Heart right ventricle (tissue), 16 donors: ENCODE measurements at regions not wholly inside any gene's neighbourhood (a gene's known extent, or its start where the extent isn't known, plus 50 kb on each side); places are given as distances from the start of the nearest gene placed in this dataset.
"Not testable (repeated sequence)": the region's sequence is repeated elsewhere in the genome, so short reads cannot be mapped to it uniquely, and the experiment has no call there.

Experiments
- ATAC-seq, 8 donors: fragments of 200-7000 bp; cut with Tn5 transposase; one replicate each; pipeline ENCODE4 v1.9.1; 2020; ENCODE audit warnings: mild to moderate bottlenecking in 8 of 8, moderate library complexity in 8 of 8, moderate number of reproducible peaks in 1 of 8
- DNase-seq, 2 donors: peaks; one replicate each; pipeline ENCODE4 v3.0.0-alpha.2; 2020
- H3K27ac ChIP-seq, 10 donors: fragments of 200-600 bp; sonication (generic) in 2 of 10; one replicate each; pipeline versions ENCODE4 v1.5.0 to v1.8.0; 2020 to 2022; ENCODE audit warnings: mild to moderate bottlenecking in 3 of 10
- H3K27me3 ChIP-seq, 7 donors: fragments of 200-600 bp; one replicate each; pipeline ENCODE4 v1.8.0; 2021 to 2022; ENCODE audit warnings: mild to moderate bottlenecking in 2 of 7
- H3K36me3 ChIP-seq, 9 donors: fragments of 200-600 bp; sonication (generic) in 1 of 9; one replicate each; pipeline versions ENCODE4 v1.5.0 to v1.8.0; 2020 to 2022; ENCODE audit warnings: mild to moderate bottlenecking in 2 of 9
- H3K4me1 ChIP-seq, 9 donors: fragments of 200-600 bp; sonication (generic) in 1 of 9; one replicate each; pipeline versions ENCODE4 v1.5.0 to v1.8.0; 2020 to 2022; ENCODE audit warnings: mild to moderate bottlenecking in 4 of 9
- H3K4me3 ChIP-seq, 10 donors: fragments of 200-600 bp; sonication (generic) in 2 of 10; one replicate each; pipeline versions ENCODE4 v1.5.0 to v1.8.0; 2020 to 2022; ENCODE audit warnings: mild to moderate bottlenecking in 7 of 10, moderate library complexity in 2 of 10
- H3K9me3 ChIP-seq, 11 donors: fragments of 200-600 bp in 10 of 11; sonication (generic) in 2 of 11; one replicate each; pipeline versions ENCODE4 v1.5.0 to v1.8.0; 2013 to 2022; ENCODE audit warnings: mild to moderate bottlenecking in 2 of 11, control low read depth in 1 of 11, moderate library complexity in 1 of 11
- WGBS, 2 donors: extraction: QIAGEN DNeasy Blood & Tissue Kit; methylation state at CpG; one replicate each; pipeline ENCODE4 v1.1.7; 2013; ENCODE audit warnings: inconsistent platforms in 1 of 2; 5-methylcytosine and 5-hydroxymethylcytosine counted together
- intact Hi-C, 10 donors: fragments of 100-400 bp; cut with DNase I; formaldehyde crosslinking; loops; one replicate each; pipeline versions ENCODE4 v1.11.1 to v1.14.2; 2022
- TF ChIP-seq, protein P1 (sequence below), 9 donors: fragments of 200-600 bp; sonication (generic) in 2 of 9; IDR thresholded peaks; one replicate each; pipeline versions ENCODE4 v1.5.0 to v1.8.0; 2021 to 2022; ENCODE audit warnings: antibody characterized with exemption in 9 of 9, mild to moderate bottlenecking in 5 of 9, moderate library complexity in 1 of 9
- donor health status: Arrhythmogenic right ventricular cardiomyopathy.
- donor health status: ischemic (EF 13 %, LVEDD 7.1; RV severe dilation, severe dysfunction).
- donor health status: healthy with polysubstance abuse.
- donor health status: DM: no; HTN: yes; CAD: no.
- donor health status: DM: no; HTN: no; CAD: no.
- donor health status: ischemic (EF 25% LVEDD 6.9; RV normal size, moderate dysfunction).
- donor health status: ischemic (EF 25% LVEDD 5.7; RV mildly dilated, moderate dysfunction).
- donor health status: healthy.
- donor health status: DM: yes; HTN: yes; CAD: no.
- donor health status: Ischemic cardiomyopathy.
- donor health status: ischemic (EF 35%, LVEDD 5.7; RV mildly dilated, moderate dysfunction).
- donor health status: nonischemic (EF 11% LVEDD 7.7; RV severe dilation, severe dysfunction).
- donor health status: DM: yes; HTN: yes; CAD: no.
- donor health status: PGD.
- donor health status: ischemic (EF 29% LVEDD 5.4; RV normal size, mild dysfunction).
- donor health status: nonischemic (EF 23%, LVEDD 6.1; RV moderate dilation, normal function).

GRCh38 chr22:16911340-16911739 is 86.1 kb upstream of the XKR3 start:
- H3K9me3 ChIP-seq, H3K4me1 ChIP-seq, H3K4me3 ChIP-seq, H3K27ac ChIP-seq, DNase-seq, ATAC-seq, H3K36me3 ChIP-seq: not testable (repeated sequence)
- TF ChIP-seq, protein P1, sequence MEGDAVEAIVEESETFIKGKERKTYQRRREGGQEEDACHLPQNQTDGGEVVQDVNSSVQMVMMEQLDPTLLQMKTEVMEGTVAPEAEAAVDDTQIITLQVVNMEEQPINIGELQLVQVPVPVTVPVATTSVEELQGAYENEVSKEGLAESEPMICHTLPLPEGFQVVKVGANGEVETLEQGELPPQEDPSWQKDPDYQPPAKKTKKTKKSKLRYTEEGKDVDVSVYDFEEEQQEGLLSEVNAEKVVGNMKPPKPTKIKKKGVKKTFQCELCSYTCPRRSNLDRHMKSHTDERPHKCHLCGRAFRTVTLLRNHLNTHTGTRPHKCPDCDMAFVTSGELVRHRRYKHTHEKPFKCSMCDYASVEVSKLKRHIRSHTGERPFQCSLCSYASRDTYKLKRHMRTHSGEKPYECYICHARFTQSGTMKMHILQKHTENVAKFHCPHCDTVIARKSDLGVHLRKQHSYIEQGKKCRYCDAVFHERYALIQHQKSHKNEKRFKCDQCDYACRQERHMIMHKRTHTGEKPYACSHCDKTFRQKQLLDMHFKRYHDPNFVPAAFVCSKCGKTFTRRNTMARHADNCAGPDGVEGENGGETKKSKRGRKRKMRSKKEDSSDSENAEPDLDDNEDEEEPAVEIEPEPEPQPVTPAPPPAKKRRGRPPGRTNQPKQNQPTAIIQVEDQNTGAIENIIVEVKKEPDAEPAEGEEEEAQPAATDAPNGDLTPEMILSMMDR (IDR thresholded peaks at IDR 0.05) = peak in 8 of 9 donors; percentile 6 to 48 (median 34)
- WGBS, 2 donors = 23 to 24% methylated on average over 2 of the region's 2 CpGs
- intact Hi-C loops = loop anchor here in 1 of 10 donors (10.0 kb wide), 1 partner anchor 583 kb away; no protein-coding TSS in a partner anchor
- H3K27me3 ChIP-seq = peaks cover 0 to 55% (median 30%) of the 10 kb centered on the region in 7 donors

DNA sequence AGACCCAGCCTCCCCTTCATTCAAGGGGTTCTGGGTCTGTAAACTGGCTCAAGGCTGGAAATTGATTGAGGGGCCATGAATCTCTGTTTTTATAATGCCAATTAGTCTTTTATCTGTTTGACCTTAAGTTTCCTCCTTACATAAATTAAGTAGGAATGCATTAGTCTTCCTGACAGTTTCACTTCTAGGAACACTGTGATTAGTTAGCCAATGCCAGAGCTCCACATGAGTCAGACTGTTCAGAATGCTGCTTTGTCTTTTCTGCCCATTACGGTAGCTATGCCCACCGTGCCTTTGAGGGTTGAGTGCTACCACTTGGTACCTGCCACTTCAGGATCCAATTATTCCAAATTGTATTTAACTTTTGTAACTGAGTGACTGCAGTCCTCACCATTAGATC is 76.8 kb upstream of the XKR3 start:
- H3K27me3 ChIP-seq, ATAC-seq, H3K36me3 ChIP-seq, H3K27ac ChIP-seq, DNase-seq, H3K9me3 ChIP-seq, H3K4me3 ChIP-seq, H3K4me1 ChIP-seq, intact Hi-C loops: not testable (repeated sequence)
- 78 to 86% methylated on average over 2 of the region's 2 CpGs for WGBS, 2 donors

DNA sequence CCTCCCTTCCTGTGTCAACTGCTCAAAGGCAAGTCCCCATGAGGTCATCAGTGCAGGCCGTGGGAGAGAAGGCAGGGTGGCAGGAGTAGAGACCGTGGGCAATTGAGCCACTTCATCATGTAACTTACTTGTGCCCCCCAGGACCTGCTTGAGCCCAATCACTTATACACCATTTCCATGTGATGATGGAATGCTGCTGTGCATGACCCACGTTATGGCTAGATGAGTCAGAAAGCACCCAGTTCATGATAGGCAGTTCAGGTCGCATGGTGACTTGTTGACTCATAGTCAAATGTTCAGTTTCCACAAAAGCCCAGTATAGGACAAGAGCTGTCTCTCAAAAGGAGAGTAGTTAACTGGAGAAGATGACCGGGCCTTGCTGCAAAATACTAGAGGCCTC is 76.4 kb upstream of the XKR3 start:
- DNase-seq, H3K27me3 ChIP-seq, H3K36me3 ChIP-seq, H3K4me3 ChIP-seq, H3K9me3 ChIP-seq, ATAC-seq, H3K27ac ChIP-seq, H3K4me1 ChIP-seq, intact Hi-C loops: not testable (repeated sequence)
- WGBS, 2 donors = 61 to 70% methylated on average over 4 of the region's 5 CpGs

GRCh38 chr22:16899358-16899757 is 74.1 kb upstream of the XKR3 start:
- DNase-seq, H3K27ac ChIP-seq, H3K4me1 ChIP-seq, H3K9me3 ChIP-seq, H3K4me3 ChIP-seq, H3K36me3 ChIP-seq, H3K27me3 ChIP-seq, intact Hi-C loops, ATAC-seq: not testable (repeated sequence)
- 73 to 80% methylated on average over 2 of the region's 2 CpGs for WGBS, 2 donors

DNA sequence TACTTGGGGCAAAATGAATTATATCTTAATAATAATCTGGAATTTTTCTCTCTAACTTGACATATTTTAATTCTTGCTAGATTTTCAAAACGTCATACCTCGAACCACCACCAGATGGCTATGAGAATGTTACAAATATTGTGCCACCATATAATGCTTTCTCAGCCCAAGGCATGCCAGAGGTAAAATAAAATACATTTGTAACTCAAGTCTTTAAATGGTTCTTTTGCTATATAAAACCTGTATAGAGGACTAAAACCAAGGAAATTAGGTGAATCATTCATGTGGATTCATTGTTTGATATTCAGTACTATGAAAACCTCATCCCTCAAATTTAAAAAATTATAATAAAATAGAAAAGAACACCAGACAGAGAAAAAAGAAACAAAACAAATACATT is 72.2 kb upstream of the XKR3 start:
- intact Hi-C loops, H3K27me3 ChIP-seq, H3K4me1 ChIP-seq, H3K4me3 ChIP-seq, H3K9me3 ChIP-seq, H3K27ac ChIP-seq, DNase-seq, ATAC-seq, H3K36me3 ChIP-seq: not testable (repeated sequence)
- TF ChIP-seq, protein P1 (IDR thresholded peaks at IDR 0.05) = peak in 3 of 9 donors; percentile 3 to 17 (median 16)
- 0 to 16% methylated on average over 1 to 2 of the region's 2 CpGs for WGBS, 2 donors

GRCh38 chr22:16891892-16892291 is 66.7 kb upstream of the XKR3 start:
- H3K27ac ChIP-seq, H3K36me3 ChIP-seq, H3K4me3 ChIP-seq, DNase-seq, H3K4me1 ChIP-seq, ATAC-seq, intact Hi-C loops, H3K27me3 ChIP-seq, H3K9me3 ChIP-seq: not testable (repeated sequence)
- WGBS, 2 donors = 0 to 4% methylated on average over 3 of the region's 4 CpGs
- TF ChIP-seq, protein P1 (IDR thresholded peaks at IDR 0.05) = peak; percentile 10 to 58 (median 46)

DNA sequence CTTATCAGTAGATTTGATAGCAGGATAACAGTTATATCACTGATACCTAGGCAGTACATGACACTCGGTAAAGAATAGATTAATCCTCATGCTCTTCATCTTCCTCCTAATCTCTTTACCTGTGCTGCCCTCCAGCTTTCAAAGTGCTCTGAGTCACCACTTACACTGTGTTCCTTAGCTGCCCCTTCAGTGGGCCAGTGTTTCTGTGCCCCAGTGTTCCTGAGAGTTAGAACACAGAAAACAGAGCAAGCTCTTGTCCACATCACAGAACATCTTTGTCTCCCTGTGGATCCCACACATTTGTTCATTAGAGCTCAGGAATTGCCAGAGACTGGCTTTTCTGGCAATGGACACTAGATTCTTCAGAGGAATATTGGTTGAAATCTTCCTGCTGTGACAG is 51.1 kb upstream of the XKR3 start:
- DNase-seq, intact Hi-C loops, H3K4me1 ChIP-seq, H3K4me3 ChIP-seq, H3K27me3 ChIP-seq, ATAC-seq, H3K36me3 ChIP-seq, H3K9me3 ChIP-seq, H3K27ac ChIP-seq: not testable (repeated sequence)
- WGBS, 2 donors = 75 to 79% methylated on average over 1 of the region's 1 CpG
